Trophoblast cell (in vitro differentiated cells and primary cell): ENCODE measurements at regions not wholly inside any gene's neighbourhood (a gene's known extent, or its start where the extent isn't known, plus 50 kb on each side); places are given as distances from the start of the nearest gene placed in this dataset.

Source experiments
- DNase-seq, 2 donors: peaks; one replicate each; pipeline ENCODE4 v3.0.0-alpha.2; 2016
- H2AFZ ChIP-seq: 2 replicates; pipeline ENCODE4 v1.6.1; 2013; ENCODE audit warnings: low read length, moderate library complexity, mild to moderate bottlenecking; ENCODE audit not compliant: insufficient read depth, poor library complexity
- H2AK5ac ChIP-seq: 2 replicates; pipeline ENCODE4 v1.6.1; 2013; ENCODE audit warnings: mild to moderate bottlenecking, low read length
- H2BK120ac ChIP-seq: 2 replicates; pipeline ENCODE4 v1.6.1; 2013; ENCODE audit warnings: low read length, mild to moderate bottlenecking, moderate library complexity; ENCODE audit not compliant: insufficient read depth, poor library complexity
- H2BK12ac ChIP-seq: 2 replicates; pipeline ENCODE4 v1.6.1; 2013; ENCODE audit warnings: mild to moderate bottlenecking, low read length, moderate library complexity
- H2BK5ac ChIP-seq: 2 replicates; pipeline ENCODE4 v1.6.1; 2013; ENCODE audit warnings: low read length, low read depth, moderate library complexity, mild to moderate bottlenecking; ENCODE audit not compliant: poor library complexity
- H3K14ac ChIP-seq: 2 replicates; pipeline ENCODE4 v1.6.1; 2013; ENCODE audit warnings: mild to moderate bottlenecking, low read length
- H3K18ac ChIP-seq: 2 replicates; pipeline ENCODE4 v1.6.1; 2013; ENCODE audit warnings: mild to moderate bottlenecking, low read length
- H3K23ac ChIP-seq: 2 replicates; pipeline ENCODE4 v1.6.1; 2013; ENCODE audit warnings: low read length
- H3K27ac ChIP-seq: 2 replicates; pipeline ENCODE4 v1.5.1; 2013; ENCODE audit warnings: low read depth, mild to moderate bottlenecking, inconsistent platforms, low read length, moderate library complexity
- H3K27me3 ChIP-seq: 2 replicates; pipeline ENCODE4 v1.6.1; 2013; ENCODE audit warnings: inconsistent platforms, mild to moderate bottlenecking, low read length, moderate library complexity; ENCODE audit not compliant: insufficient read depth
- H3K36me3 ChIP-seq, 2 experiments: 1 replicate in 1 of 2; 2 replicates in 1 of 2; pipeline ENCODE4 v1.6.1; 2013; ENCODE audit warnings: low read length in 2 of 2, mild to moderate bottlenecking in 2 of 2, moderate library complexity in 1 of 2; ENCODE audit not compliant: insufficient read depth in 2 of 2, control insufficient read depth in 1 of 2
- H3K4ac ChIP-seq: 2 replicates; pipeline ENCODE4 v1.6.1; 2013; ENCODE audit warnings: low read depth, mild to moderate bottlenecking, low read length, moderate library complexity
- H3K4me1 ChIP-seq, 2 experiments: 1 replicate in 1 of 2; 2 replicates in 1 of 2; pipeline ENCODE4 v1.6.1; 2013; ENCODE audit warnings: low read length in 2 of 2, mild to moderate bottlenecking in 2 of 2, moderate library complexity in 1 of 2; ENCODE audit not compliant: insufficient read depth in 2 of 2, control insufficient read depth in 1 of 2
- H3K4me2 ChIP-seq: 2 replicates; pipeline ENCODE4 v1.6.1; 2013; ENCODE audit warnings: inconsistent platforms, mild to moderate bottlenecking, low read length, moderate library complexity
- H3K4me3 ChIP-seq: 2 replicates; pipeline ENCODE4 v1.5.1; 2013; ENCODE audit warnings: mild to moderate bottlenecking, low read depth, low read length, inconsistent platforms
- H3K79me1 ChIP-seq: one replicate; pipeline ENCODE4 v1.6.1; 2013; ENCODE audit warnings: low read length
- H3K79me2 ChIP-seq: 2 replicates; pipeline ENCODE4 v1.6.1; 2013; ENCODE audit warnings: low read length, mild to moderate bottlenecking; ENCODE audit not compliant: control insufficient read depth, insufficient read depth, poor library complexity
- H3K9ac ChIP-seq: 2 replicates; pipeline ENCODE4 v1.6.1; 2013; ENCODE audit warnings: mild to moderate bottlenecking, low read length
- H3K9me3 ChIP-seq: 2 replicates; pipeline ENCODE4 v1.6.1; 2013; ENCODE audit warnings: low read depth, mild to moderate bottlenecking, control low read depth, inconsistent platforms, low read length; ENCODE audit not compliant: insufficient read depth
- H4K12ac ChIP-seq: 2 replicates; pipeline ENCODE4 v1.6.1; 2013; ENCODE audit warnings: low read depth, mild to moderate bottlenecking, low read length, moderate library complexity
- H4K8ac ChIP-seq: 2 replicates; pipeline ENCODE4 v1.6.1; 2013; ENCODE audit warnings: low read depth, mild to moderate bottlenecking, low read length, moderate library complexity
- H4K91ac ChIP-seq: one replicate; pipeline ENCODE4 v1.6.1; 2013; ENCODE audit warnings: low read depth, mild to moderate bottlenecking, low read length, moderate library complexity
- WGBS: extraction: QIAGEN DNeasy Blood & Tissue Kit; methylation state at CpG from one replicate; pipeline ENCODE4 v1.1.7; 2013; ENCODE audit warnings: missing lambda C conversion rate; ENCODE audit not compliant: insufficient read length, insufficient coverage; ENCODE audit errors: extremely low coverage; 5-methylcytosine and 5-hydroxymethylcytosine counted together

- H4K12ac ChIP-seq, result no peak overlapping the region
- no peak overlapping the region for H2BK120ac ChIP-seq
- no peak overlapping the region for H3K4me2 ChIP-seq
- H3K9ac ChIP-seq, result no peak overlapping the region
- H4K8ac ChIP-seq, result no peak overlapping the region
- no peaks in the 10 kb centered on the region for H3K9me3 ChIP-seq
- no peak overlapping the region for H4K91ac ChIP-seq
- no peaks in the 10 kb centered on the region for H3K79me1 ChIP-seq
- H3K4me1 ChIP-seq, result no peaks in the 10 kb centered on the region
- no peak overlapping the region for H2BK12ac ChIP-seq
- DNase-seq, result no peak
- no peaks in the 10 kb centered on the region for H3K27me3 ChIP-seq
- no peak overlapping the region for H2AFZ ChIP-seq
- no peaks in the 10 kb centered on the region for H3K36me3 ChIP-seq
- H3K4me3 ChIP-seq, result no peak overlapping the region
- no peak overlapping the region for H3K27ac ChIP-seq
- H2AK5ac ChIP-seq, result no peak overlapping the region
- no peaks in the 10 kb centered on the region for H3K79me2 ChIP-seq
- no CpG with 5 or more reads among the region's 2 CpGs for WGBS
- no peak overlapping the region for H3K4ac ChIP-seq
- H3K14ac ChIP-seq, result no peak overlapping the region
- H2BK5ac ChIP-seq, result no peak overlapping the region
- no peak overlapping the region for H3K18ac ChIP-seq
- H3K23ac ChIP-seq, result no peak overlapping the region
Measured at GRCh38 chr14:58951143-58951542, 237.3 kb upstream of the DAAM1 start.

- Histone ChIP-seq H3K23ac (no peak overlapping the region), H3K79me2 (no peaks in the 10 kb centered on the region), H2AK5ac (no peak overlapping the region), H3K4me3 (no peak overlapping the region), H3K9me3 (no peaks in the 10 kb centered on the region), H4K91ac (no peak overlapping the region), H4K8ac (no peak overlapping the region), H2BK12ac (no peak overlapping the region), H3K27me3 (no peaks in the 10 kb centered on the region), H3K27ac (no peak overlapping the region), H2BK120ac (no peak overlapping the region), H4K12ac (no peak overlapping the region), H3K4me1 (no peaks in the 10 kb centered on the region), H3K18ac (no peak overlapping the region), H3K79me1 (no peaks in the 10 kb centered on the region), H3K14ac (no peak overlapping the region), H2BK5ac (no peak overlapping the region), H3K4me2 (no peak overlapping the region), H2AFZ (no peak overlapping the region), H3K36me3 (no peaks in the 10 kb centered on the region), H3K9ac (no peak overlapping the region), H3K4ac (no peak overlapping the region)
- WGBS, result no CpG with 5 or more reads among the region's 1 CpG
- DNase-seq, result no peak
Measured at GRCh38 chr14:58954052-58954451, 234.4 kb upstream of the DAAM1 start.

- Histone ChIP-seq H2AK5ac (no peak overlapping the region), H4K8ac (no peak overlapping the region), H3K27ac (no peak overlapping the region), H2BK5ac (no peak overlapping the region), H3K4me3 (no peak overlapping the region), H2AFZ (no peak overlapping the region), H3K14ac (no peak overlapping the region), H3K4me1 (no peaks in the 10 kb centered on the region), H3K79me2 (no peaks in the 10 kb centered on the region), H3K23ac (no peak overlapping the region), H3K9ac (no peak overlapping the region), H2BK120ac (no peak overlapping the region), H3K36me3 (no peaks in the 10 kb centered on the region), H4K91ac (no peak overlapping the region), H2BK12ac (no peak overlapping the region), H4K12ac (no peak overlapping the region), H3K4ac (no peak overlapping the region), H3K27me3 (no peaks in the 10 kb centered on the region), H3K4me2 (no peak overlapping the region), H3K79me1 (no peaks in the 10 kb centered on the region), H3K18ac (no peak overlapping the region), H3K9me3 (no peaks in the 10 kb centered on the region)
- DNase-seq, result peak in 1 of 2 donors; percentile 11
- WGBS, result no CpG with 5 or more reads among the region's 4 CpGs
Measured at GRCh38 chr14:58954901-58955861, 233.3 kb upstream of the DAAM1 start.

- no CpG with 5 or more reads among the region's 6 CpGs for WGBS
- Histone ChIP-seq H3K18ac (no peak overlapping the region), H3K4ac (no peak overlapping the region), H2BK12ac (no peak overlapping the region), H3K4me1 (no peaks in the 10 kb centered on the region), H3K14ac (no peak overlapping the region), H3K79me1 (peaks cover 3% of the 10 kb centered on the region), H3K4me2 (no peak overlapping the region), H4K8ac (no peak overlapping the region), H2BK5ac (no peak overlapping the region), H3K4me3 (no peak overlapping the region), H2BK120ac (no peak overlapping the region), H3K79me2 (no peaks in the 10 kb centered on the region), H2AFZ (no peak overlapping the region), H3K36me3 (no peaks in the 10 kb centered on the region), H3K9me3 (no peaks in the 10 kb centered on the region), H3K27me3 (no peaks in the 10 kb centered on the region), H4K91ac (no peak overlapping the region), H2AK5ac (no peak overlapping the region), H4K12ac (no peak overlapping the region), H3K9ac (no peak overlapping the region), H3K27ac (no peak overlapping the region), H3K23ac (no peak overlapping the region)
- no peak for DNase-seq
Measured at GRCh38 chr14:58961045-58961731, 227.3 kb upstream of the DAAM1 start.
